ENCODE measurements at regions not wholly inside any gene's neighbourhood (a gene's known extent, or its start where the extent isn't known, plus 50 kb on each side); places are given as distances from the start of the nearest gene placed in this dataset.

DNA sequence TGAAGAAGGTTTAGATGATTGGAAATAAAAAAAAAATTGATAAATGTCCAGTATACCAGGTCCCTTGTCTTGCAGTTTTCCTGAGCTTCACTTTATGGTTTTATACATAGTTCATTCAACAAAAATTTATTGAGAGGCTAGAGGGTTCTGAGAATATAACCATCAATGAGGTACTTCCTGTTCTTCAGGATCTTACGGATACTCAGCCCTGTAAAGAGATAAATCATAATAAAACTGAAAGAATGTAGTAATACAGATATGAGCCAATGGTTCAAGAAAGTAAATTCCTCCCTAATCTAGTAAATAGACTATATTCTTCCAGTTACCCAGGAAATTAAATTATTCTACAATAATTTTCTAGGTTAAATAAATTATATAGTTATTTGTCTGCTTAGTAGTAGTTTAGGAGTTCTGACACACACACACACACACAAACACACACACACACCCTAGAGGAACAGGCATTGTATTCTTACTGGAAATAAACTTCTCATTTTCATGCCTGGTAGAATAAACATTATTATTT lies 70.4 kb upstream of the HMCN1 start:
- TF ChIP-seq POLR2A (IDR thresholded peaks at IDR 0.05): no peak
- TF ChIP-seq, protein P1, sequence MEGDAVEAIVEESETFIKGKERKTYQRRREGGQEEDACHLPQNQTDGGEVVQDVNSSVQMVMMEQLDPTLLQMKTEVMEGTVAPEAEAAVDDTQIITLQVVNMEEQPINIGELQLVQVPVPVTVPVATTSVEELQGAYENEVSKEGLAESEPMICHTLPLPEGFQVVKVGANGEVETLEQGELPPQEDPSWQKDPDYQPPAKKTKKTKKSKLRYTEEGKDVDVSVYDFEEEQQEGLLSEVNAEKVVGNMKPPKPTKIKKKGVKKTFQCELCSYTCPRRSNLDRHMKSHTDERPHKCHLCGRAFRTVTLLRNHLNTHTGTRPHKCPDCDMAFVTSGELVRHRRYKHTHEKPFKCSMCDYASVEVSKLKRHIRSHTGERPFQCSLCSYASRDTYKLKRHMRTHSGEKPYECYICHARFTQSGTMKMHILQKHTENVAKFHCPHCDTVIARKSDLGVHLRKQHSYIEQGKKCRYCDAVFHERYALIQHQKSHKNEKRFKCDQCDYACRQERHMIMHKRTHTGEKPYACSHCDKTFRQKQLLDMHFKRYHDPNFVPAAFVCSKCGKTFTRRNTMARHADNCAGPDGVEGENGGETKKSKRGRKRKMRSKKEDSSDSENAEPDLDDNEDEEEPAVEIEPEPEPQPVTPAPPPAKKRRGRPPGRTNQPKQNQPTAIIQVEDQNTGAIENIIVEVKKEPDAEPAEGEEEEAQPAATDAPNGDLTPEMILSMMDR (IDR thresholded peaks at IDR 0.05 in 4 of 5, conservative IDR thresholded peaks at IDR 0.05 in 1 of 5): no peak
